ENCODE measurements at regions not wholly inside any gene's neighbourhood (a gene's known extent, or its start where the extent isn't known, plus 50 kb on each side); places are given as distances from the start of the nearest gene placed in this dataset.

DNA sequence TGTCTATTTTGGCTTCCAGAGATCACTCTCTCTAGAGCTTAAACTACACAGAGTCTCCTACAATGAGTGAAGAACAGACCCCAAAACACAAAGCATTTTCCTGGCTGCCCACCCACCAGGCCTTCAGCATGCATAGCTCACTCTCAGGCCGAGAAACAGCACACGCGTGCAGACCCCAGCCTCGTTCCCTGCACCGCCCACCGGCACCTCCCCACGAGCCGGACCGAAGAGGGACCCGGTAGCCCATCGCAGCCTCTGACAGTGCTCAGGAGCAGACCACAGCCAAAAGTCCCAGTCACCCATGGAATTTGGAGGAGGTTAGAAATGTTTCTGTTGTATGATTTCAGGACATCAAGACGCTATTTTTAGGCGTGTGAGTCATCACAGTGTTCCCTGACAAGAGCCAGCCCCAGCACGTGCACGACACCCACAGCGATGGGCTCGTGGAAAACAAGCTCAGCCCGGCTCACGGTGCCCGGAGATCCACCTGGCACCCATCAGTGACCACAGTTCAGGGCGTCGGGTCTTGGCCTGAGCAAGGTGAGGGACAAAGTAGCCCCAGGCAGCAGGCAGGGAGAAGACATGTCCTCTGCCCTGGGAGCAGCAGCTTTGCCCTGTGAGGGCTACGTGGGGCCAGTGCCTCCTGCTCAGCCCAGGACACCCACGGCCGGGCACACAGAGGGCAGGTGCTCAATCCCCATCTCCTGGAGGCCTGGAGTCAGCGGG, 50.1 kb upstream of the SPACA7 start:
- TF ChIP-seq EZH2 (IDR thresholded peaks at IDR 0.05; ENCODE audit: borderline replicate concordance) (no peak), EZH2phosphoT487 (IDR thresholded peaks at IDR 0.05; ENCODE audit: low read depth, severe bottlenecking, unreplicated experiment) (no peak)
- TF ChIP-seq, protein P1, sequence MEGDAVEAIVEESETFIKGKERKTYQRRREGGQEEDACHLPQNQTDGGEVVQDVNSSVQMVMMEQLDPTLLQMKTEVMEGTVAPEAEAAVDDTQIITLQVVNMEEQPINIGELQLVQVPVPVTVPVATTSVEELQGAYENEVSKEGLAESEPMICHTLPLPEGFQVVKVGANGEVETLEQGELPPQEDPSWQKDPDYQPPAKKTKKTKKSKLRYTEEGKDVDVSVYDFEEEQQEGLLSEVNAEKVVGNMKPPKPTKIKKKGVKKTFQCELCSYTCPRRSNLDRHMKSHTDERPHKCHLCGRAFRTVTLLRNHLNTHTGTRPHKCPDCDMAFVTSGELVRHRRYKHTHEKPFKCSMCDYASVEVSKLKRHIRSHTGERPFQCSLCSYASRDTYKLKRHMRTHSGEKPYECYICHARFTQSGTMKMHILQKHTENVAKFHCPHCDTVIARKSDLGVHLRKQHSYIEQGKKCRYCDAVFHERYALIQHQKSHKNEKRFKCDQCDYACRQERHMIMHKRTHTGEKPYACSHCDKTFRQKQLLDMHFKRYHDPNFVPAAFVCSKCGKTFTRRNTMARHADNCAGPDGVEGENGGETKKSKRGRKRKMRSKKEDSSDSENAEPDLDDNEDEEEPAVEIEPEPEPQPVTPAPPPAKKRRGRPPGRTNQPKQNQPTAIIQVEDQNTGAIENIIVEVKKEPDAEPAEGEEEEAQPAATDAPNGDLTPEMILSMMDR (IDR thresholded peaks at IDR 0.05; ENCODE audit: poor library complexity): no peak
